ENCODE measurements at regions not wholly inside any gene's neighbourhood (a gene's known extent, or its start where the extent isn't known, plus 50 kb on each side); places are given as distances from the start of the nearest gene placed in this dataset.

GRCh38 chr13:107035778-107036177 lies 467.8 kb upstream of the ARGLU1 start:
- no peak for TF ChIP-seq EZH2 (IDR thresholded peaks at IDR 0.05; ENCODE audit: borderline replicate concordance, insufficient read depth, low read length, poor library complexity, severe bottlenecking)
- Histone ChIP-seq H3K9me2 (ENCODE audit: insufficient read depth, low read length) (no peaks in the 10 kb centered on the region), H3K4me3 (ENCODE audit: low read length) (no peak overlapping the region), H3F3A (ENCODE audit: insufficient read depth, low read length, poor library complexity, severe bottlenecking) (no peaks in the 10 kb centered on the region), H4K20me1 (ENCODE audit: insufficient read depth) (no peaks in the 10 kb centered on the region), H3K27me3 (ENCODE audit: insufficient read depth, low read depth, low read length) (no peaks in the 10 kb centered on the region), H3K79me2 (replicated peaks; ENCODE audit: insufficient read depth, low read length) (no peaks in the 10 kb centered on the region), H3K9ac (ENCODE audit: low read length) (no peak overlapping the region), H2AFZ (ENCODE audit: low read depth, low read length) (no peak overlapping the region), H3K27ac (ENCODE audit: low read length) (no peak overlapping the region), H3K36me3 (ENCODE audit: insufficient read depth, low read length) (no peaks in the 10 kb centered on the region), H3K4me2 (ENCODE audit: low read length) (no peak overlapping the region), H3K9me3 (ENCODE audit: low read length) (no peaks in the 10 kb centered on the region)

GRCh38 chr13:107035186-107035585 lies 467.2 kb upstream of the ARGLU1 start:
- no peaks in the 10 kb centered on the region for H3K9me2 ChIP-seq (ENCODE audit: insufficient read depth, low read length)
- H3K36me3 ChIP-seq (ENCODE audit: insufficient read depth, low read length): no peaks in the 10 kb centered on the region
- no peak overlapping the region for H3K4me2 ChIP-seq (ENCODE audit: low read length)
- no peak overlapping the region for H3K27ac ChIP-seq (ENCODE audit: low read length)
- H3K27me3 ChIP-seq (ENCODE audit: insufficient read depth, low read depth, low read length): no peaks in the 10 kb centered on the region
- no peaks in the 10 kb centered on the region for H4K20me1 ChIP-seq (ENCODE audit: insufficient read depth)
- H3K79me2 ChIP-seq (replicated peaks; ENCODE audit: insufficient read depth, low read length): no peaks in the 10 kb centered on the region
- H2AFZ ChIP-seq (ENCODE audit: low read depth, low read length): no peak overlapping the region
- H3K9ac ChIP-seq (ENCODE audit: low read length): no peak overlapping the region
- TF ChIP-seq SMC3 (conservative IDR thresholded peaks at IDR 0.05; ENCODE audit: poor library complexity): no peak
- no peak for TF ChIP-seq RAD21 (conservative IDR thresholded peaks at IDR 0.05)
- no peak for TF ChIP-seq EP300 (conservative IDR thresholded peaks at IDR 0.05; ENCODE audit: poor library complexity, severe bottlenecking)
- TF ChIP-seq REST (IDR thresholded peaks at IDR 0.05; ENCODE audit: borderline replicate concordance): no peak
- no peak for TF ChIP-seq EZH2 (IDR thresholded peaks at IDR 0.05; ENCODE audit: borderline replicate concordance, insufficient read depth, low read length, poor library complexity, severe bottlenecking)
- no peak for TF ChIP-seq TAF1 (IDR thresholded peaks at IDR 0.05; ENCODE audit: low read depth)
- TF ChIP-seq MXI1 (conservative IDR thresholded peaks at IDR 0.05; ENCODE audit: poor library complexity, severe bottlenecking): no peak
- TF ChIP-seq CTCF (IDR thresholded peaks at IDR 0.05; ENCODE audit: poor library complexity, severe bottlenecking): no peak
- H3K9me3 ChIP-seq (ENCODE audit: low read length): no peaks in the 10 kb centered on the region
- H3F3A ChIP-seq (ENCODE audit: insufficient read depth, low read length, poor library complexity, severe bottlenecking): no peaks in the 10 kb centered on the region
- no peak overlapping the region for H3K4me3 ChIP-seq (ENCODE audit: low read length)

Measured in neural cell (in vitro differentiated cells).